Esophagus (tissue), 2 donors: ENCODE measurements at regions not wholly inside any gene's neighbourhood (a gene's known extent, or its start where the extent isn't known, plus 50 kb on each side); places are given as distances from the start of the nearest gene placed in this dataset.

Experiments
- H3K27ac ChIP-seq, 2 donors: one replicate each; pipeline ENCODE4 v1.5.1; 2013; ENCODE audit warnings: low read depth in 2 of 2, mild to moderate bottlenecking in 2 of 2, inconsistent platforms in 1 of 2, low read length in 1 of 2, moderate library complexity in 1 of 2
- H3K27me3 ChIP-seq, 2 donors: one replicate each; pipeline ENCODE4 v1.6.1; 2013; ENCODE audit warnings: low read length in 2 of 2, control low read depth in 1 of 2, mild to moderate bottlenecking in 1 of 2; ENCODE audit not compliant: insufficient read depth in 2 of 2, control insufficient read depth in 1 of 2
- H3K36me3 ChIP-seq, 2 donors: one replicate each; pipeline ENCODE4 v1.6.1; 2013; ENCODE audit warnings: low read length in 1 of 2; ENCODE audit not compliant: control insufficient read depth in 2 of 2, insufficient read depth in 2 of 2
- H3K4me1 ChIP-seq, 2 donors: one replicate each; pipeline ENCODE4 v1.6.1; 2013; ENCODE audit warnings: low read length in 1 of 2; ENCODE audit not compliant: control insufficient read depth in 2 of 2, insufficient read depth in 2 of 2
- H3K4me3 ChIP-seq, 2 donors: one replicate each; pipeline ENCODE4 v1.5.1; 2013; ENCODE audit warnings: low read length in 2 of 2, mild to moderate bottlenecking in 2 of 2, low read depth in 1 of 2, moderate library complexity in 1 of 2
- H3K9me3 ChIP-seq, 2 donors: one replicate each; pipeline ENCODE4 v1.6.1; 2013; ENCODE audit warnings: mild to moderate bottlenecking in 2 of 2, low read depth in 1 of 2, low read length in 1 of 2, moderate library complexity in 1 of 2; ENCODE audit not compliant: control insufficient read depth in 2 of 2, insufficient read depth in 1 of 2
- WGBS, 2 donors: extraction: QIAGEN DNeasy Blood & Tissue Kit; methylation state at CpG; one replicate each; pipeline ENCODE4 v1.1.7; 2013; 5-methylcytosine and 5-hydroxymethylcytosine counted together
- donor health status: healthy with polysubstance abuse.
- donor health status: Bipolar disorder and iron deficiency.

- no peaks in the 10 kb centered on the region for H3K36me3 ChIP-seq
- no peaks in the 10 kb centered on the region for H3K9me3 ChIP-seq
- H3K27ac ChIP-seq = no peak overlapping the region
- H3K4me1 ChIP-seq = no peaks in the 10 kb centered on the region
- no peak overlapping the region for H3K4me3 ChIP-seq
- no peaks in the 10 kb centered on the region for H3K27me3 ChIP-seq
These were observed 198.2 kb downstream of the PRL start for GRCh38 chr6:22098601-22099031.

GRCh38 chr6:22099231-22099630 lies 197.6 kb downstream of the PRL start:
- 66 to 68% methylated on average over 7 of the region's 7 CpGs for WGBS, 2 donors

GRCh38 chr6:22099923-22100322 lies 196.9 kb downstream of the PRL start:
- 62 to 66% methylated on average over 5 of the region's 5 CpGs for WGBS, 2 donors
- H3K36me3 ChIP-seq = no peaks in the 10 kb centered on the region
- no peaks in the 10 kb centered on the region for H3K4me1 ChIP-seq
- H3K4me3 ChIP-seq = no peak overlapping the region
- no peaks in the 10 kb centered on the region for H3K27me3 ChIP-seq
- H3K27ac ChIP-seq = no peak overlapping the region
- H3K9me3 ChIP-seq = no peaks in the 10 kb centered on the region

More at GRCh38 chr6:22099231-22099630, 197.6 kb downstream of the PRL start:
- no peaks in the 10 kb centered on the region for H3K4me1 ChIP-seq
- no peak overlapping the region for H3K27ac ChIP-seq
- no peak overlapping the region for H3K4me3 ChIP-seq
- no peaks in the 10 kb centered on the region for H3K9me3 ChIP-seq
- no peaks in the 10 kb centered on the region for H3K36me3 ChIP-seq
- H3K27me3 ChIP-seq = no peaks in the 10 kb centered on the region

- 87 to 92% methylated on average over 3 of the region's 3 CpGs for WGBS, 2 donors
- H3K36me3 ChIP-seq = no peaks in the 10 kb centered on the region
- H3K9me3 ChIP-seq = no peaks in the 10 kb centered on the region
- H3K4me3 ChIP-seq = no peak overlapping the region
- no peaks in the 10 kb centered on the region for H3K4me1 ChIP-seq
- no peaks in the 10 kb centered on the region for H3K27me3 ChIP-seq
- no peak overlapping the region for H3K27ac ChIP-seq
These were observed 195.7 kb downstream of the PRL start for GRCh38 chr6:22101163-22101562.

GRCh38 chr6:22102671-22103070 lies 194.2 kb downstream of the PRL start:
- WGBS, 2 donors = 82 to 92% methylated on average over 3 of the region's 3 CpGs
- no peaks in the 10 kb centered on the region for H3K36me3 ChIP-seq
- H3K27me3 ChIP-seq = no peaks in the 10 kb centered on the region
- H3K9me3 ChIP-seq = no peaks in the 10 kb centered on the region
- H3K4me3 ChIP-seq = no peak overlapping the region
- no peak overlapping the region for H3K27ac ChIP-seq
- no peaks in the 10 kb centered on the region for H3K4me1 ChIP-seq

- no peak overlapping the region for H3K4me3 ChIP-seq
- H3K9me3 ChIP-seq = no peaks in the 10 kb centered on the region
- no peaks in the 10 kb centered on the region for H3K27me3 ChIP-seq
- H3K27ac ChIP-seq = no peak overlapping the region
- 90 to 91% methylated on average over 5 of the region's 5 CpGs for WGBS, 2 donors
- no peaks in the 10 kb centered on the region for H3K4me1 ChIP-seq
- no peaks in the 10 kb centered on the region for H3K36me3 ChIP-seq
These were observed 190.4 kb downstream of the PRL start for GRCh38 chr6:22106451-22106850.

- 63 to 75% methylated on average over 3 of the region's 3 CpGs for WGBS, 2 donors
- Histone ChIP-seq H3K27me3 (no peaks in the 10 kb centered on the region), H3K4me1 (no peaks in the 10 kb centered on the region), H3K4me3 (no peak overlapping the region), H3K9me3 (no peaks in the 10 kb centered on the region), H3K36me3 (no peaks in the 10 kb centered on the region), H3K27ac (no peak overlapping the region)
These were observed 189.9 kb downstream of the PRL start for GRCh38 chr6:22106961-22107360.

- WGBS, 2 donors = 84 to 86% methylated on average over 7 of the region's 7 CpGs
- H3K27ac ChIP-seq = no peak overlapping the region
- no peaks in the 10 kb centered on the region for H3K4me1 ChIP-seq
- no peaks in the 10 kb centered on the region for H3K36me3 ChIP-seq
- no peaks in the 10 kb centered on the region for H3K9me3 ChIP-seq
- H3K4me3 ChIP-seq = no peak overlapping the region
- H3K27me3 ChIP-seq = no peaks in the 10 kb centered on the region
These were observed 188.6 kb downstream of the PRL start for GRCh38 chr6:22108199-22108598.

- Histone ChIP-seq H3K27me3 (no peaks in the 10 kb centered on the region), H3K9me3 (no peaks in the 10 kb centered on the region), H3K36me3 (no peaks in the 10 kb centered on the region), H3K27ac (no peak overlapping the region), H3K4me3 (no peak overlapping the region), H3K4me1 (no peaks in the 10 kb centered on the region)
- 79 to 81% methylated on average over 6 of the region's 6 CpGs for WGBS, 2 donors
These were observed 186.8 kb downstream of the PRL start for GRCh38 chr6:22110061-22110460.

GRCh38 chr6:22112461-22112860 lies 184.4 kb downstream of the PRL start:
- WGBS, 2 donors = 59 to 68% methylated on average over 2 of the region's 2 CpGs
- Histone ChIP-seq H3K4me3 (no peak overlapping the region), H3K9me3 (no peaks in the 10 kb centered on the region), H3K27me3 (no peaks in the 10 kb centered on the region), H3K4me1 (no peaks in the 10 kb centered on the region), H3K27ac (no peak overlapping the region), H3K36me3 (no peaks in the 10 kb centered on the region)
